ENCODE measurements at regions not wholly inside any gene's neighbourhood (a gene's known extent, or its start where the extent isn't known, plus 50 kb on each side); places are given as distances from the start of the nearest gene placed in this dataset.

DNA sequence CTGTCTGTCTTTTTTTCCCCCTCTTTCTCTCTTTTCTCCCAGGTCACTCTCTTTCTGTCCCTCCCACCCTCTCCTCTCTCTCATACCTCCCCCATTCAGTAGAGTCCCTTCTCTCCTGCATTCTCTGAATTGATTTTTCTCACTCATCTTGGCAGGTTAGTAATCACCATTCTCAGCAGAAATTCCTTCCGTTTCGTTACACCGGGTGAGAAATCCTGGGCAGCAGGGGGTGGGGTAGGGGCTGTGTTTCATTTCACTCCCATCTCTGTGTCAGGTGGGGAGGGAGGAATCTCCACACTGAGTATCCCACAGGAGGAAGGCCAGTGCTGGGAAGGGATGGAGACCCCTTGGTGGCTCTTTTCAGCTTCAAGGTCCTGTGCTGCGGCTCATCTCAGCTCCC is 253.5 kb downstream of the MIAT start:
- no peaks in the 10 kb centered on the region for H3K9me3 ChIP-seq
- no peaks in the 10 kb centered on the region for H3K4me1 ChIP-seq
- TF ChIP-seq, protein P1, sequence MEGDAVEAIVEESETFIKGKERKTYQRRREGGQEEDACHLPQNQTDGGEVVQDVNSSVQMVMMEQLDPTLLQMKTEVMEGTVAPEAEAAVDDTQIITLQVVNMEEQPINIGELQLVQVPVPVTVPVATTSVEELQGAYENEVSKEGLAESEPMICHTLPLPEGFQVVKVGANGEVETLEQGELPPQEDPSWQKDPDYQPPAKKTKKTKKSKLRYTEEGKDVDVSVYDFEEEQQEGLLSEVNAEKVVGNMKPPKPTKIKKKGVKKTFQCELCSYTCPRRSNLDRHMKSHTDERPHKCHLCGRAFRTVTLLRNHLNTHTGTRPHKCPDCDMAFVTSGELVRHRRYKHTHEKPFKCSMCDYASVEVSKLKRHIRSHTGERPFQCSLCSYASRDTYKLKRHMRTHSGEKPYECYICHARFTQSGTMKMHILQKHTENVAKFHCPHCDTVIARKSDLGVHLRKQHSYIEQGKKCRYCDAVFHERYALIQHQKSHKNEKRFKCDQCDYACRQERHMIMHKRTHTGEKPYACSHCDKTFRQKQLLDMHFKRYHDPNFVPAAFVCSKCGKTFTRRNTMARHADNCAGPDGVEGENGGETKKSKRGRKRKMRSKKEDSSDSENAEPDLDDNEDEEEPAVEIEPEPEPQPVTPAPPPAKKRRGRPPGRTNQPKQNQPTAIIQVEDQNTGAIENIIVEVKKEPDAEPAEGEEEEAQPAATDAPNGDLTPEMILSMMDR (IDR thresholded peaks at IDR 0.05) = no peak
- H3K27ac ChIP-seq = no peak overlapping the region
- H3K36me3 ChIP-seq = no peaks in the 10 kb centered on the region
- H3K27me3 ChIP-seq = no peaks in the 10 kb centered on the region
- no peak for DNase-seq (ENCODE audit: low spot score)
- no peak overlapping the region for H3K4me3 ChIP-seq

DNA sequence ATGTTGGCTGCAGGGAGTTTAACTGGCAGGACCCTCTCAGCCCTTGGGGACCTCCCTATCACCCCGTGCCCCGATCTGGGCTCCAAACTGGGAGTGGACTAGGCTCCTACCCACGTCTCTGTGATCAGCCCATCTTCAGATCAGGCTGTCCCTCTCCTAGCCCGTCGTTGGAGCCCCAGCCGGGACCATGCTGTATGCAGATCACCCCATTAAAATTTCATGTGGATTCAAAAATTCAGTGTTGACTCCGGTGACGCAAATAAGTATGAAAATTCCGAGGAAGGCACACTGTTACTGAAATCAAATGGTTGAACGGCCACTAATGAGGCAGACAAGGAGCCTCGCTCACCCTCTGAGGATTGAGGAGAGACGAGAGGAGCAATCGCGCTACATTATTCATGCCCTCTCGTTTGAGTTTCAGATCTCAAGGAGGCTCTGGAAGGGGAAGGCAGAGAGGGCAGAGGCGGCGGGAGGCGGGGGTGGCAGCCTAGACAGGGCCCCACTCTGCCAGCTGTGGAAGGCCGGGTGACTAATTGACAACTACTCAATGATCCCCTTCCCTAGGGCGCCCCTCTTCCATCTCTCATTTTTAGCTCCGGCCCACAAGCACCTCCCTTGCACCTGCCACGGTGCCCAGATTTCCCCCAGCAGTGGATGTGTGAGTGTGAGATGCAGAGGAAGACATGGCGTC is 255.4 kb downstream of the MIAT start:
- no peak overlapping the region for H3K27ac ChIP-seq
- no peak overlapping the region for H3K4me3 ChIP-seq
- TF ChIP-seq, protein P1 (IDR thresholded peaks at IDR 0.05) = no peak
- no peaks in the 10 kb centered on the region for H3K27me3 ChIP-seq
- no peaks in the 10 kb centered on the region for H3K4me1 ChIP-seq
- no peak for DNase-seq (ENCODE audit: low spot score)
- no peaks in the 10 kb centered on the region for H3K9me3 ChIP-seq
- no peaks in the 10 kb centered on the region for H3K36me3 ChIP-seq

DNA sequence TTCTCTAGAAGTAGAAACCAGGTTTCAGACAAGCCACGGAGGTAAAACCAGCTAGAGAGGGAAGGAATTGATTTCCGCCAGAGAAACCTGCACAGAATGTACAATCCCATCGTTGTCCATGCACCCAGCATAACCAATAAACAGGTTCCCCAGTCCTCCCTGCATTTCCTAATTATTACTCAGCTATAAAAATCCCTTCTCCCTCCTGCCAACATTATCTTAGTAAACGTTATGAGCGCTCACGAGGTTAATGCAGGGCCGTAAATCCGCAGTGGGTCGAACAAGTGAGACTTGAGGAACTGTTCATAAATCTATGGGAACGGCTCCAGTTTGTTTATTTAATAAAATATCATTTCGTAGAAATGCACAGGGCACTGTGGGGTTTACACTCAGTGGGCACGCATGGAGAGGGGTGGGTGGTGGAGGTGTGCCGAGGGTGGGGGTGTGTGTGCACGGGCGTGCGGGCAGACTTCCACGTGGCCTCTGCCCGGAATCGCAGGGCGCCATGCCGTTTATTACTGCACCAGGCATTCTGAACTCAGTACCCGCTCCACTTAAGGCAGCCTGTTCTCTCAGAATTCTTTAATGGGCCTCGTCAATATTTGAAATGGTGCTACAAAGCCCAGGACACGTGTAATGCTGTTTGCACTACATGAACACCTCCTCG is 257.3 kb downstream of the MIAT start:
- Histone ChIP-seq H3K9me3 (no peaks in the 10 kb centered on the region), H3K27ac (no peak overlapping the region), H3K4me1 (no peaks in the 10 kb centered on the region), H3K27me3 (no peaks in the 10 kb centered on the region), H3K4me3 (no peak overlapping the region), H3K36me3 (no peaks in the 10 kb centered on the region)
- TF ChIP-seq, protein P1 (IDR thresholded peaks at IDR 0.05) = no peak
- DNase-seq (ENCODE audit: low spot score) = no peak

DNA sequence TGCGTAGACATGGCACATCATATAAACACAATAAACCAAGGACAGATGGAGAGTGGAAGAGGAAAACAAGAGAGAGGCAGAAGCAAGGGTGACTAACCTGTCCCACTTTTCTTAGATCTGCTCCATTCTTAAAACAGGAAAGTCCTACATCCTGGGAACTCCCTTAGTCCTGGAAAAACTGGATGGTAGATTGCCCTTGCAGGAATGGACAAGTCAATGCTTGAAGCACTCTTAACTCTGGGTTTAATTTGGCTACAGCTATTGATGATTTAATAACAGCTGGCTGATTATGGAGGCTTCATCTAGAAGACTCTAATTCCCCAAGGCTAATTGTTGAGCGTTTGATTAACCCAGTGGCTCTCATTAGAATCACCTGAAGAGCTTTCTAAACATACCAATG is 258.8 kb downstream of the MIAT start:
- H3K27ac ChIP-seq = no peak overlapping the region
- no peak overlapping the region for H3K4me3 ChIP-seq
- H3K36me3 ChIP-seq = no peaks in the 10 kb centered on the region
- H3K9me3 ChIP-seq = no peaks in the 10 kb centered on the region
- TF ChIP-seq, protein P1 (IDR thresholded peaks at IDR 0.05) = no peak
- no peaks in the 10 kb centered on the region for H3K4me1 ChIP-seq
- H3K27me3 ChIP-seq = no peaks in the 10 kb centered on the region
- no peak for DNase-seq (ENCODE audit: low spot score)

DNA sequence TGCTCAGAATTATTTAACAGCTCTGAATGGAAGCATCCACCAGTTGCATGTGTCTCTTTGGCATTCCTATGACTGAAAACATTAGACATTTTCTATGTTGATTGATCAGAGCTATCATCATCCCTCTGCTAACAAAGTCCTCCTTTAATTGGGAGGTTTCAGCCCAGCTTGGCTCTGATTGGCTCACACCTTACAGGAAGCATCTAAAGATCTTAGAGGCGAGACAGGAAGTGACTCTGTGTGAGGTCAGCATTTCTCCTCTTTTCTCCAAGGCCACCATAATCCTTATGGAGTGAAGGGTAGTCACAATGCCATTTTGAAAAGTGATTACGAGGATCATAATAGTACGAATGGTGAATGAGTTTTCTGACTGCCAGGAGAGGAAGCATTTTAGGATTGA is 260.8 kb downstream of the MIAT start:
- H3K9me3 ChIP-seq = no peaks in the 10 kb centered on the region
- H3K27ac ChIP-seq = no peak overlapping the region
- H3K4me1 ChIP-seq = no peaks in the 10 kb centered on the region
- TF ChIP-seq, protein P1 (IDR thresholded peaks at IDR 0.05) = no peak
- DNase-seq (ENCODE audit: low spot score) = no peak
- H3K36me3 ChIP-seq = no peaks in the 10 kb centered on the region
- no peaks in the 10 kb centered on the region for H3K27me3 ChIP-seq
- no peak overlapping the region for H3K4me3 ChIP-seq

Data from right atrium auricular region (tissue), 2 donors.